Astrocyte of the spinal cord (primary cell): ENCODE measurements at regions not wholly inside any gene's neighbourhood (a gene's known extent, or its start where the extent isn't known, plus 50 kb on each side); places are given as distances from the start of the nearest gene placed in this dataset.

Experiments
- DNase-seq: peaks from one replicate; pipeline ENCODE4 v3.0.0; 2011; ENCODE audit warnings: low read depth, low spot score
- H3K4me3 ChIP-seq: 2 replicates; pipeline ENCODE4 v1.5.1; 2011; ENCODE audit warnings: low read depth, mild to moderate bottlenecking, low read length, moderate library complexity
- in situ Hi-C: cut with HindIII; loops from 2 replicates; pipeline ENCODE4 v1.10.0; 2017; ENCODE audit warnings: low sequenced_read_pairs
- TF ChIP-seq, protein P1 (sequence below): IDR thresholded peaks from 2 replicates; pipeline ENCODE4 v1.5.1; 2012; ENCODE audit warnings: low read depth, mild to moderate bottlenecking, low read length, inconsistent platforms

- in situ Hi-C loops: no loop called here
- no peak overlapping the region for H3K4me3 ChIP-seq
- TF ChIP-seq, protein P1, sequence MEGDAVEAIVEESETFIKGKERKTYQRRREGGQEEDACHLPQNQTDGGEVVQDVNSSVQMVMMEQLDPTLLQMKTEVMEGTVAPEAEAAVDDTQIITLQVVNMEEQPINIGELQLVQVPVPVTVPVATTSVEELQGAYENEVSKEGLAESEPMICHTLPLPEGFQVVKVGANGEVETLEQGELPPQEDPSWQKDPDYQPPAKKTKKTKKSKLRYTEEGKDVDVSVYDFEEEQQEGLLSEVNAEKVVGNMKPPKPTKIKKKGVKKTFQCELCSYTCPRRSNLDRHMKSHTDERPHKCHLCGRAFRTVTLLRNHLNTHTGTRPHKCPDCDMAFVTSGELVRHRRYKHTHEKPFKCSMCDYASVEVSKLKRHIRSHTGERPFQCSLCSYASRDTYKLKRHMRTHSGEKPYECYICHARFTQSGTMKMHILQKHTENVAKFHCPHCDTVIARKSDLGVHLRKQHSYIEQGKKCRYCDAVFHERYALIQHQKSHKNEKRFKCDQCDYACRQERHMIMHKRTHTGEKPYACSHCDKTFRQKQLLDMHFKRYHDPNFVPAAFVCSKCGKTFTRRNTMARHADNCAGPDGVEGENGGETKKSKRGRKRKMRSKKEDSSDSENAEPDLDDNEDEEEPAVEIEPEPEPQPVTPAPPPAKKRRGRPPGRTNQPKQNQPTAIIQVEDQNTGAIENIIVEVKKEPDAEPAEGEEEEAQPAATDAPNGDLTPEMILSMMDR: peak; percentile 61
- DNase-seq: peak; percentile 74
Observed at GRCh38 chr7:113774182-113774807, 144.5 kb downstream of the PPP1R3A start.

DNA sequence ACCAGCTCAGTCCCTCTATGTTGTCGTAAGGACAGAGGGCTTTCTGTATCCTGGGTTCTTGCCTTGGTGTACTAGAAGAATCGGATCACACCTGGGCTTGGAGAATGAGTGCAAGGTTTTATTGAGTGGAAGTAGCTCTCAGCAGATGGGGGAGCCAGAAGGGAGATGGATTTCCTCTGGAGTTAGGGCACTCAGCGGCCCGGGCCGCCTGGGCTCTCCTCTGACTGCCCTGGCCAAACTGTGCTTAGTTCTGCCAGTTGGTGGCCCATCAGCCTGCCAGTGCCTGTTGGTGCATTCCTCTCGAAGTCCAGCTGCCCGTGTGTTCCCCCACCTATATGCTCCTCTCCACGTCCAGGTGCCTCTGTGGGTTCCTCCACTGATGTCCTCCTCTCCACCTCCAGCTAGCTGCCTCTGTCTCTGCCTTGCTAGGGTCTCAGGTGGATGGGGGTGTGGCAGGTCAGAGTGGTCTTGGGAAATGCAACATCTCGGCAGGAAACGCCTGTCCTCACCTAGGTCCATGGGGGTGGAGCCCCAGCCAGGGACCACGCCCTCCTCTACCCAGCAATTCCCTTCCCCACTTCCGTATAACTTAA lies 148.6 kb downstream of the PPP1R3A start:
- no peak for DNase-seq
- in situ Hi-C loops: no loop called here
- H3K4me3 ChIP-seq: no peak overlapping the region
- TF ChIP-seq, protein P1: no peak

DNA sequence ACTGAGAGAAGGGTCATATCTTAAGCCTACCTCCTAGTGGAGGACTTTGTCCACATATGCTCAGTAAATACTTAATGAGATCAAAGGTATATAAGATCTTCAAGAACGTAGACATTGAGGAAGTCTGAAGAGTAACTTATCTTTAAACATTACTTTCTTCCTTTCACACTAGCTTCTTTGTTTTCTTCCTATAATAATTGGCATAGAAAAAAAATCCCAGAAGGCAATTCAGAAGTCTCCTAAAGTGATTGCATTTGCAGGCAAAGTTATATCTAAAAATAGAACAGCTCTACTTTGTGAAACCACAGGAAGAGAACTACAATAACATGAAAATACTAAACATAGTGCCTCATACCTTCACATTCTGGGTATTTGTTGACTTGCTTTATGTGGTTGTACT lies 150.4 kb downstream of the PPP1R3A start:
- TF ChIP-seq, protein P1: no peak
- H3K4me3 ChIP-seq: no peak overlapping the region
- in situ Hi-C loops: no loop called here
- DNase-seq: peak; percentile 47

- H3K4me3 ChIP-seq: no peak overlapping the region
- in situ Hi-C loops: no loop called here
- peak; percentile 40 for DNase-seq
- TF ChIP-seq, protein P1: no peak
Observed at GRCh38 chr7:113764401-113765035, 154.3 kb downstream of the PPP1R3A start.

GRCh38 chr7:113763226-113763625 lies 155.6 kb downstream of the PPP1R3A start:
- TF ChIP-seq, protein P1: no peak
- in situ Hi-C loops: no loop called here
- DNase-seq: no peak
- H3K4me3 ChIP-seq: no peak overlapping the region

- TF ChIP-seq, protein P1: no peak
- no peak for DNase-seq
- no peak overlapping the region for H3K4me3 ChIP-seq
- in situ Hi-C loops: no loop called here
Observed at GRCh38 chr7:113756250-113756649, 162.6 kb downstream of the PPP1R3A start.
